RWPE2 (cell line): ENCODE measurements at regions not wholly inside any gene's neighbourhood (a gene's known extent, or its start where the extent isn't known, plus 50 kb on each side); places are given as distances from the start of the nearest gene placed in this dataset.

Experiments
- ATAC-seq: fragments of 200-7000 bp; cut with Tn5 transposase; 3 replicates; pipeline ENCODE4 v1.9.1; 2021; ENCODE audit warnings: low read depth
- DNase-seq: peaks from one replicate; pipeline ENCODE4 v3.0.0-alpha.2; 2020; ENCODE audit warnings: low spot score
- H3K27ac ChIP-seq: fragments of 450-650 bp; 2 replicates; pipeline ENCODE4 v1.5.1; 2017; ENCODE audit warnings: mild to moderate bottlenecking; ENCODE audit not compliant: poor library complexity, severe bottlenecking
- H3K27me3 ChIP-seq: fragments of 250-450 bp; sonication (Bioruptor Pico); 2 replicates; pipeline ENCODE4 v1.5.1; 2021; ENCODE audit warnings: mild to moderate bottlenecking, moderate library complexity; ENCODE audit not compliant: insufficient read depth, poor library complexity, severe bottlenecking
- H3K36me3 ChIP-seq: fragments of 250-450 bp; sonication (Bioruptor Pico); 2 replicates; pipeline ENCODE4 v1.5.1; 2020; ENCODE audit warnings: low read depth, mild to moderate bottlenecking, moderate library complexity
- H3K4me1 ChIP-seq: fragments of 250-450 bp; sonication (Bioruptor Pico); 2 replicates; pipeline ENCODE4 v1.5.1; 2021; ENCODE audit warnings: mild to moderate bottlenecking, moderate library complexity; ENCODE audit not compliant: insufficient read depth, poor library complexity, severe bottlenecking
- H3K4me3 ChIP-seq: fragments of 250-450 bp; sonication (Bioruptor Pico); 2 replicates; pipeline ENCODE4 v1.5.1; 2021; ENCODE audit warnings: mild to moderate bottlenecking, moderate library complexity; ENCODE audit not compliant: severe bottlenecking
- H3K9me3 ChIP-seq: fragments of 250-450 bp; sonication (Bioruptor Pico); 2 replicates; pipeline ENCODE4 v1.5.1; 2021; ENCODE audit warnings: mild to moderate bottlenecking, moderate library complexity; ENCODE audit not compliant: severe bottlenecking
- CTCF ChIP-seq: fragments of 450-650 bp; IDR thresholded peaks from one replicate; pipeline ENCODE4 v1.5.1; 2017; ENCODE audit warnings: mild to moderate bottlenecking, moderate library complexity; ENCODE audit not compliant: poor library complexity, severe bottlenecking

GRCh38 chr6:113767985-113768384 is 89.2 kb upstream of the MARCKS start:
- Histone ChIP-seq H3K4me1 (peaks cover 8% of the 10 kb centered on the region), H3K27me3 (no peaks in the 10 kb centered on the region), H3K4me3 (no peak overlapping the region), H3K9me3 (no peaks in the 10 kb centered on the region), H3K36me3 (no peaks in the 10 kb centered on the region), H3K27ac (no peak overlapping the region)
- ATAC-seq (no peak), DNase-seq (no peak)
- TF ChIP-seq CTCF: no peak

- Histone ChIP-seq H3K27ac (no peak overlapping the region), H3K4me3 (no peak overlapping the region), H3K4me1 (peaks cover 5% of the 10 kb centered on the region), H3K36me3 (no peaks in the 10 kb centered on the region), H3K27me3 (no peaks in the 10 kb centered on the region), H3K9me3 (no peaks in the 10 kb centered on the region)
- ATAC-seq: no peak
- TF ChIP-seq CTCF: no peak
- DNase-seq: no peak
Observed at GRCh38 chr6:113772961-113773360, 84.2 kb upstream of the MARCKS start.

GRCh38 chr6:113774127-113774825 is 82.9 kb upstream of the MARCKS start:
- H3K4me1 ChIP-seq: peaks cover 5% of the 10 kb centered on the region
- ATAC-seq: peak; percentile 29; the same call in 1 of the 3 replicates
- no peaks in the 10 kb centered on the region for H3K36me3 ChIP-seq
- H3K4me3 ChIP-seq: no peak overlapping the region
- H3K27ac ChIP-seq: no peak overlapping the region
- TF ChIP-seq CTCF: no peak
- no peaks in the 10 kb centered on the region for H3K9me3 ChIP-seq
- H3K27me3 ChIP-seq: no peaks in the 10 kb centered on the region
- no peak for DNase-seq

GRCh38 chr6:113776998-113777397 is 80.1 kb upstream of the MARCKS start:
- ATAC-seq: no peak

More at GRCh38 chr6:113776998-113777397, 80.1 kb upstream of the MARCKS start:
- Histone ChIP-seq H3K36me3 (no peaks in the 10 kb centered on the region), H3K27ac (no peak overlapping the region), H3K9me3 (no peaks in the 10 kb centered on the region), H3K4me3 (no peak overlapping the region), H3K4me1 (peaks cover 5% of the 10 kb centered on the region), H3K27me3 (no peaks in the 10 kb centered on the region)
- DNase-seq: no peak
- TF ChIP-seq CTCF: no peak
